Activated T-cell treated with anti-CD3 and anti-CD28 coated beads, Interleukin-2, amount 50 U/mL, for 72 hours (primary cell): ENCODE measurements at regions not wholly inside any gene's neighbourhood (a gene's known extent, or its start where the extent isn't known, plus 50 kb on each side); places are given as distances from the start of the nearest gene placed in this dataset.

Experiments
- ATAC-seq, 2 donors: fragments of 150-1000 bp; cut with Tn5 transposase; replicated peaks in 1 of 2; 2 replicates each; pipeline ENCODE4 v1.10.0; 2021; ENCODE audit warnings: moderate library complexity in 2 of 2, mild to moderate bottlenecking in 1 of 2
- DNase-seq, 2 donors: peaks; one replicate each; pipeline ENCODE4 v3.0.0; 2021 to 2022; ENCODE audit warnings: mixed read lengths in 1 of 2
- H3K27ac Mint-ChIP-seq: one replicate; pipeline ENCODE4 v1.8.0; 2022; ENCODE audit warnings: mild to moderate bottlenecking, moderate library complexity, mixed read lengths
- H3K27me3 Mint-ChIP-seq: one replicate; pipeline ENCODE4 v1.8.0; 2022; ENCODE audit warnings: low read depth, mixed read lengths
- H3K36me3 Mint-ChIP-seq, 2 donors: one replicate each; pipeline ENCODE4 v1.8.0; 2022; ENCODE audit warnings: mixed read lengths in 2 of 2, mild to moderate bottlenecking in 1 of 2; ENCODE audit not compliant: insufficient read depth in 2 of 2
- H3K4me1 Mint-ChIP-seq: one replicate; pipeline ENCODE4 v1.8.0; 2022; ENCODE audit warnings: low read depth, mixed read lengths
- H3K4me3 Mint-ChIP-seq, 2 donors: one replicate each; pipeline ENCODE4 v1.8.0; 2022; ENCODE audit warnings: mild to moderate bottlenecking in 2 of 2, mixed read lengths in 2 of 2, moderate library complexity in 2 of 2
- H3K9me3 Mint-ChIP-seq, 2 donors: one replicate each; pipeline ENCODE4 v1.8.0; 2022; ENCODE audit warnings: mixed read lengths in 2 of 2

DNA sequence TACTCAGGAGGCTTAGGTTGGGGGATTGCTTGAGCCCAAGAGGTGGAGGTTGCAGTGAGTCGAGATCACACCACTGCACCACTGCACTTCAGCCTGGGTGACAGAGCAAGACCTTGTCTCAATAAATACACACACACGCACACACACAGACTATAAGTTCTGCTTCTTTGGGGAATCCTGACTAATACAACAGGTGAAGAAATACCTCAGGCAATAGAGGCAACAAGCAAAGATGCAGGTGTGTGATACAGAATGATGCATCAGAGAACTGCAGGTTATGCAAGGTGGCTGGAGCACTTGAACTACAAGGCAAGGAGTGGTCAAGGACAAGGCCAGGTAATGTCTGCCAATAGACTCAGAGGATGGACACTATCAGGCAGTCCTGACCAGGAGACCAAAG is 117.6 kb upstream of the ZNF678 start:
- no peak for DNase-seq
- no peak overlapping the region for H3K4me3 Mint-ChIP-seq
- H3K36me3 Mint-ChIP-seq, result no peaks in the 10 kb centered on the region
- H3K4me1 Mint-ChIP-seq, result no peaks in the 10 kb centered on the region
- no peak for ATAC-seq
- H3K9me3 Mint-ChIP-seq, result no peaks in the 10 kb centered on the region
- peaks cover 22% of the 10 kb centered on the region for H3K27me3 Mint-ChIP-seq
- no peak overlapping the region for H3K27ac Mint-ChIP-seq

DNA sequence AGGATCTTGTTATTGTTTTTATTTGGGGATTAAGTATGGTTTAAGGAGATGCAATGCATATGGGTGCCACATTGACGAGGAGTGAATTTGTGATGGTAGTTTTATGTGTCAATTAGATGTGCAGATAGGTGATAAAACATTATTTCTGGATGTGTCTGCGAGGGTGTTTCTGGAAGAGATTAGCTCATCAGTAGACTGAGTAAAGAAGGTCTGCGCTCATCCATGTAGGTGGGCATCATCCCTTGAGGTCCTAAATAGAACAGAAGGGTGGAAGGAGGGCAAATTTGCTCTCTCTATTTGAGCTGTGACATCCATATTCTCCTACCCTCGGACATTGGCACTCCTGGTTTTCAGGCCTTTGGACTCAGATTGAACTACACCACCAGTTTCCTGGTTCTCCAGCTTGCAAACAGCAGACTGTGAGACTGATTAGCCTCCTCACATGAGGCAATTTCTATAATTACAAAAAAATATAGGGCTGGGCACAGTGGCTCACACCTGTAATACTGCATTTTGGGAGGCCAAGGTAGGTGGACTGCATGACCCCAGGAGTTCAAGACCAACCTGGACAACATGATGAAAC is 118.2 kb upstream of the ZNF678 start:
- H3K27me3 Mint-ChIP-seq, result peaks cover 22% of the 10 kb centered on the region
- no peak overlapping the region for H3K4me3 Mint-ChIP-seq
- no peaks in the 10 kb centered on the region for H3K36me3 Mint-ChIP-seq
- H3K4me1 Mint-ChIP-seq, result no peaks in the 10 kb centered on the region
- no peak overlapping the region for H3K27ac Mint-ChIP-seq
- H3K9me3 Mint-ChIP-seq, result no peaks in the 10 kb centered on the region
- ATAC-seq, result no peak
- DNase-seq, result no peak

DNA sequence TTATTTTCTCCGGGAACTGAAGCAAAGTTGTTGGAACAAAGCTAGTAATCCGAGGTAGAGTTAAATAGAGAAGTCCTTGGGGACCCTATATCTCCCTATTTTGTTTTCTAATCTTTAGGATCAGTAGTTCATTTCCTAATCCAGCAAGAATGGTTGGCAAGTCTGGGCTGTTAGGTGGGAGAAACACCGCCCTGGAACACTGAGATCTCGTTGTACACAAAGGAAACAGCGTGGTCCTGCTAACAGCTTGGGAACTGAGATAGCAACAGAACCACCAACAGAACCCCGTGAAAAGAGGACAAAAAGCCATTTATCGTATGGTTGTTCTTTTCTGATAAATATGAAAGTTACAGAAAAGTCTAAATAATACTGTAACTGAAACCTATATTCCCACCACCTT is 121.9 kb upstream of the CDC42BPA start:
- no peak overlapping the region for H3K4me3 Mint-ChIP-seq

DNA sequence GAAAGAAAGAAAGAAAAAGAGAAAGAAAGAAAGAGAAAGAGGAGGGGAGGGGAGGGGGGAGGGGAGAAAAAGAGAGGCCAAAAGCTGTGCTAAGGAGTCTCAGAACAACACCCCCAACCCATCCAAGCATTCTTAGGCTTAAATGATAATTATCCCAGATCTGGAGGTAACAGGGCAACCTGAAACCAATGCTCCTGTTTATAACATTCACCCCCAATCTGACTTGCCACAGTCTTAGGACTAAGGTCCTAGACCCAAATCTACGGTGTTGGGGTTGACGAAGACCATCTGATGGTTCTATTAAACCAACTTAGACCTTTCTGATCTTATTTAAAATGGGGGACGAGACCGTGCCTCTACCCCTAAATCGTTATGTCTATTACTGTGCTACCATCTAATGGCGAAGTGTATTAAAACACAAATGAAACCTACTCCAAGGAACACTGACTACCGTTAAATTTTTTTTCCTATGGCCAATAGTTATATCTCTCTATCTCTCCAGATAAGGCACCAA is 119.3 kb upstream of the CDC42BPA start:
- ATAC-seq (peak; percentile 44 to 51), DNase-seq (no peak)
- peak overlapping the region in 1 of 2 donors; percentile 56 for H3K4me3 Mint-ChIP-seq
- no peaks in the 10 kb centered on the region for H3K4me1 Mint-ChIP-seq
- H3K9me3 Mint-ChIP-seq, result no peaks in the 10 kb centered on the region
- H3K27ac Mint-ChIP-seq, result no peak overlapping the region
- peaks cover 32% of the 10 kb centered on the region for H3K27me3 Mint-ChIP-seq
- no peaks in the 10 kb centered on the region for H3K36me3 Mint-ChIP-seq

More for the DNA sequence above, 121.9 kb upstream of the CDC42BPA start:
- peaks cover 32% of the 10 kb centered on the region for H3K27me3 Mint-ChIP-seq
- no peaks in the 10 kb centered on the region for H3K9me3 Mint-ChIP-seq
- H3K36me3 Mint-ChIP-seq, result no peaks in the 10 kb centered on the region
- no peak overlapping the region for H3K27ac Mint-ChIP-seq
- DNase-seq (no peak), ATAC-seq (no peak)
- no peaks in the 10 kb centered on the region for H3K4me1 Mint-ChIP-seq

DNA sequence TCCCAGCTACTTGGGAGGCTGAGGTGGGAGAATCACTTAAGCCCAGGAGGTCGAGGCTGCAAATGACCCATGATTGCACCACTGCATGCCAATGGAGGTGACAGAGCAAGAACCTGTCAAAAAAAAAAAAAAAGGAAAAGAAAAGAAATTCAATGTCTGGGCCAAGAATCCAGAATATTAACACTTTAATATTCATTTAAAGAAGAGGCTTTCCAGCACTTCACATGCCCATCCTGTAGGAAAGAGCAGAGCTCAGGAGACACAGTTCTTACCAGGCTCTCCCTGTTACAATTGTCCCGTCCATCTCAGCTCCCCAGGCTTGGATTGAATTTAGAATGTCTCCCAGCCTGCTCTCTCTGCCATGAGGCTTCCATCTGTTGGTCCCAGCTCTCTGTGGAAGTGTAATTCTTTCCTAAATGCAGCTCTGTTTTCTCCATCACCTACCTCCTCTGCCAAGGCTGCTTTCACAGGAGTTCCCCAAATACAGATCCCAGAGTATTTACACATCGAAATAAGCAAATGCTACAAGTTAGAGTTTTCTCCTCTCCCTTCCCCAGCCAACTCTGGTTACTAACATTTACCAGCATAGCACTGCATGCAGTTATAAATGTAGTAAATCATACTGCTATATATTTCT is 116.6 kb upstream of the CDC42BPA start:
- ATAC-seq, result no peak

DNA sequence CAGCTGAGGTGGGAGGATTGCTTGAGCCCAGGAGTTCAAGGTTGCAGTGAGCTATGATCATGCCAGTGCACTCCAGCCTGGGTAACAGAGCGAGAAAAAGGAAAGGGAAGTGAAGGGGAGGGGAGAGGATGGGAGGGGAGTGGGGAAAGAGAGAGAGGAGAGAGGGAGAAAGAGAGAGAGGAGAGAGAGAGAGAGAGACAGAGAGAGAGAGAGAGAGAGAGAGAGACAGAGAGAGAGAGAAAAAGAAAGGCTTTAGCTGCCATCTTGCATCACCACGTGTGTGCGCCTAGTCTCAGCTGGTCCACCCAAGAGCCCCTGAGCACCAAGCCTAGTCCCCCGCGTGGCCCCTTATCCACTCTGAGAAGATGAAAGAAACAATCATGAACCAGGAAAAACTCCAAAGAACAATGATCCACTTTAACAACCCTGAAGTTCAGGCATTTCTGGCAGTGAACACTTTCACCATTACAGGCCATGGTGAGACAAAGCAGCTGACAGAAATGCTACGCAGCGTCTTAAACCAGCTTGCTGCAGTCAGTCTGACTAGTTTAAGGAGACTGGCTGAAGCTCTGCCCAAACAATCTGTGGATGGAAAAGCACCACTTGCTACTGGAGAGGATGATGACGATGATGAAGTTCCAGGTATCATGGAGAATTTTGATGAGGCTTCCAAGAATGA is 115.5 kb upstream of the CDC42BPA start:
- no peak overlapping the region for H3K27ac Mint-ChIP-seq
- no peaks in the 10 kb centered on the region for H3K9me3 Mint-ChIP-seq
- no peak overlapping the region for H3K4me3 Mint-ChIP-seq
- DNase-seq (no peak), ATAC-seq (no peak)
- no peaks in the 10 kb centered on the region for H3K4me1 Mint-ChIP-seq
- H3K27me3 Mint-ChIP-seq, result peaks cover 18% of the 10 kb centered on the region
- H3K36me3 Mint-ChIP-seq, result no peaks in the 10 kb centered on the region

More for the DNA sequence above, 116.6 kb upstream of the CDC42BPA start:
- Mint-ChIP-seq H3K27me3 (peaks cover 25% of the 10 kb centered on the region), H3K27ac (no peak overlapping the region), H3K36me3 (no peaks in the 10 kb centered on the region), H3K4me1 (no peaks in the 10 kb centered on the region), H3K9me3 (no peaks in the 10 kb centered on the region), H3K4me3 (no peak overlapping the region)
- DNase-seq, result no peak

DNA sequence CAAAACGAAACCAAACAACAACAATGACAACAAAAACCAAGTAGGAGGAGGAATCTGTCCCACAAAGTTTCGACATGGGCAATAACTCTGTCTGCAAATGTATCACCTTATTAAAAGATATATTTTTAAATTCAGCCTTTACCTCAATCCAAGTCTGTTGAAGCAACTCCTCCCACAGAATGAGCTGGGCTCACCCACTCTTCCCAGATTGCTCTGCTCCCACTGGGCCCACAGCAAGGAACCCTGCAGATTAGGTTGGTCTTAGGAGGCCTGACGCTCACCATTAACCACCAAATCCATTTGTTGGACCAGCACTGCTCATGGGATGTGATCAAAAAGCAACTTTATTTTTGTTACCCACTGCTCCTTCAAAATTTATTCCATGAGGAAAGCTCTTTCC is 114.7 kb upstream of the CDC42BPA start:
- no peak overlapping the region for H3K4me3 Mint-ChIP-seq
- no peak overlapping the region for H3K27ac Mint-ChIP-seq
- no peaks in the 10 kb centered on the region for H3K4me1 Mint-ChIP-seq
- no peaks in the 10 kb centered on the region for H3K36me3 Mint-ChIP-seq
- ATAC-seq (no peak), DNase-seq (no peak)
- peaks cover 10% of the 10 kb centered on the region for H3K27me3 Mint-ChIP-seq
- H3K9me3 Mint-ChIP-seq, result no peaks in the 10 kb centered on the region

DNA sequence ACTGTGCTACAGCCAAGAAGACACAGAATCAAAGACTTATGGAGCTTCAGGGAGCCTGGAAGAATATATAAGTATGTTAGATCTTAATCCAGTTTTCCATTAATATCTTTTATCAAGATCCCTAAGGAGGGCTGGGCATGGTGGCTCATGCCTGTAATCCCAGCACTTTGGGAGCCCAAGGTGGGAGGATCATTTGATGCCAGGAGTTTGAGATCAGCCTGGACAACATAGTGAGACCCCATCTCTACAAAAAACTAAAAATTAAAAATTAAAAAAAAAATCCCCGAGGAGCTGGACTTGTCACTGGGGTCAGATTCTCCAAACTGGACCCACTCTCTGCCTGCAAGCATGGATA is 113.9 kb upstream of the CDC42BPA start:
- DNase-seq (no peak), ATAC-seq (no peak)
- H3K27me3 Mint-ChIP-seq, result peaks cover 7% of the 10 kb centered on the region
- no peaks in the 10 kb centered on the region for H3K4me1 Mint-ChIP-seq
- no peaks in the 10 kb centered on the region for H3K9me3 Mint-ChIP-seq
- H3K36me3 Mint-ChIP-seq, result no peaks in the 10 kb centered on the region
- no peak overlapping the region for H3K4me3 Mint-ChIP-seq
- H3K27ac Mint-ChIP-seq, result no peak overlapping the region

DNA sequence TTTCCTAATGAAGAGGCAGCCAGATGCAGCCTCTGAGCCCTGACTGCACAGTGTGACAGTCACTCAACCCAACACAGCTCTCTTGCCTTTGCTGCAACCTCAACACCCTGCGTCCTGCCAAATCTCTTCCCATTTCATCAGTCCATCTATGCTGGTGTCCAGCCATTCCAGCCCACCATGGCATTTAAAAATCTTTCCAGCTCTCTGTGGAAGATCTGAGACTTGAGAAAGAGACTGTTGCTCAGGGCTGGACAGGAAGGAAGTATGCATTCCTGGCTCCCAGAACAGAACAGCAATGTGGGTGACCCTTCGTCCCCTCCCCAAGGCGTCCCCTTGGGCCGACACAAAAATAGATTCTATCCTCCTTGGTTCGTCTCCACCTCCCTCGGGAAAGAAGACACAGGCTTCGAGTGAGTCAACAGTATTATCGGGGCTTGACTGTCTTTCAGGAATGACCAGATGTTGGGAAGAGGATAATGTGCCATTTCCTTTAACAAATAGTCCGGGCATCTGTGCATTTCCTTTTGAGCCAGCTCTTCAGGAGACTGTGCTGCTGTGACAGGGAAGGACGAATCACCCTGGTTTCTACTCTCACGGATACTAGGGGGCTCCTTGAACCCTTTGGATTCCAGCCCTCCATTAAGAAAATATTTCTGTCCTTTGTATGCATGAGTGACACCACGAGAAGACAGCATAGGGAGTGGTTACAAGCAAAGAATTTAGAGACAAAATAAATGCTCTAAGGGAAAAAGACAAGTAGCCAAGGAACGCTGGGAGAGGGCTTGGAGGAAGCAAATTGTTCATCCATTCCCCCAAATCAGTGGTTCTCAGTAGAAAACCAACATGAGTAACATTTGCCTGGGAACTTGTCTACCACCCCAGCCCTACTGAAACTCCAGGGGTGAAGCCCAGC is 111.4 kb upstream of the CDC42BPA start:
- Mint-ChIP-seq H3K4me1 (no peaks in the 10 kb centered on the region), H3K4me3 (no peak overlapping the region), H3K27me3 (peaks cover 10% of the 10 kb centered on the region), H3K27ac (no peak overlapping the region), H3K9me3 (no peaks in the 10 kb centered on the region), H3K36me3 (no peaks in the 10 kb centered on the region)
- ATAC-seq, result no peak
- no peak for DNase-seq

DNA sequence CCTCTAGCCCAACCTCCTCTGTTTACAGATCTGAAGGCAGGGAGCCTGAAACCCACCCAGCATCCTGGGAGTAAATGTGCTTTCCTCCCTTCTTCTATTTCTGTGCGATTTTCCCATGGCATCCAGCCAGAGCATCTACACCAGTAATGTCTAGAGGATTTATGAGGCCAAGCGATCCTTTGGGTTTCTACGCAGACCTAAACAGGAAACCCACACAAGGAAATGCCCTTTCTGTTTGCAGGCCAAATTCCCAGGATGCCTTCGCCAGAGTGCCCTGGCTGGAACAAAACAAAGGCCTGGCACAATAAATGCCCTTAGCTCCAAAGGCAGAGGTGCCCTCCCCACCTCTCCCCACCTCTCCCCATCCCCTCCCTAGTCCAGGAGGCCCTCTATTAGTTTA is 110.5 kb upstream of the CDC42BPA start:
- Mint-ChIP-seq H3K4me3 (no peak overlapping the region), H3K36me3 (no peaks in the 10 kb centered on the region), H3K27ac (no peak overlapping the region), H3K4me1 (no peaks in the 10 kb centered on the region), H3K9me3 (no peaks in the 10 kb centered on the region), H3K27me3 (peaks cover 18% of the 10 kb centered on the region)
- DNase-seq, result no peak
- no peak for ATAC-seq

DNA sequence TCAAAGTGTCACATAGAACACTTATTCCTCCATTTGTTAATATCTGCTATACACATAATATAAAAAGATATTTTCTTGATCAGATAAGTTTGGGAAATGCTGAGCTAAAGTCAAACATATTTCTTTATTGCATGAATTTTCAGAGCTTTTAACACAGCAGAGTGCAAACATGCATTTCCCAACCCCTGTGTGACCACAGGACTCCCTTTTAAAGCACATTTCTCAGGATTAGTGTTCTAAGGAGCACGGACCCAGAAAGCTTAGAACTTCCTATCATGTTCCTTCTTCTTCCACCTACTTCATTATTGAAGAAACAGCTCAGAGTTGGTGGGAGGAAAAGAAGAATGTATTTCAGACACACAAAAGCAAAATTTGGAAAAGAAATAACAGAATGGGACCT is 109.1 kb upstream of the CDC42BPA start:
- no peaks in the 10 kb centered on the region for H3K4me1 Mint-ChIP-seq
- H3K9me3 Mint-ChIP-seq, result no peaks in the 10 kb centered on the region
- H3K36me3 Mint-ChIP-seq, result no peaks in the 10 kb centered on the region
- no peak overlapping the region for H3K27ac Mint-ChIP-seq
- no peak for ATAC-seq
- no peak overlapping the region for H3K4me3 Mint-ChIP-seq
- peaks cover 24% of the 10 kb centered on the region for H3K27me3 Mint-ChIP-seq
- no peak for DNase-seq

DNA sequence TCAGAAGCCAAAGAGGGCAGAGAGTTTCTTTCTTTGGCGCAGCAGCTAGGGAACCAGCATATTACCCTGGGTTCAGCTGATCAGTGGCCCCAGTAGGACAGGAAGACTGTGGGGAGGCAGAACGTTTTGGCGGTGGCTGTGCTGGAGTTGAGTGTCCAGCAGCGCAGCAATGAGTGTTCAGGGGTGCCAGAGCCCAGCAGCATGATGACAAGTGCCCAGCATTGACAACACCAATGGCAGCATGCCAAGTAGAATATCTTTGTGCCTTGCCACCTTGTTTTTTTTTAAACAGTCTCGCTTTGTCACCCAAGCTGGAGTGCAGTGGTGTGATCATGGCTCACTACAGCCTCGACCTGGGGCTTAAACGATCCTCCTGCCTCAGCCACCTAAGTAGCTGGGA is 106.7 kb upstream of the CDC42BPA start:
- Mint-ChIP-seq H3K4me1 (no peaks in the 10 kb centered on the region), H3K9me3 (no peaks in the 10 kb centered on the region), H3K4me3 (no peak overlapping the region), H3K27ac (no peak overlapping the region), H3K36me3 (no peaks in the 10 kb centered on the region), H3K27me3 (peaks cover 31% of the 10 kb centered on the region)
- ATAC-seq (no peak), DNase-seq (no peak)

DNA sequence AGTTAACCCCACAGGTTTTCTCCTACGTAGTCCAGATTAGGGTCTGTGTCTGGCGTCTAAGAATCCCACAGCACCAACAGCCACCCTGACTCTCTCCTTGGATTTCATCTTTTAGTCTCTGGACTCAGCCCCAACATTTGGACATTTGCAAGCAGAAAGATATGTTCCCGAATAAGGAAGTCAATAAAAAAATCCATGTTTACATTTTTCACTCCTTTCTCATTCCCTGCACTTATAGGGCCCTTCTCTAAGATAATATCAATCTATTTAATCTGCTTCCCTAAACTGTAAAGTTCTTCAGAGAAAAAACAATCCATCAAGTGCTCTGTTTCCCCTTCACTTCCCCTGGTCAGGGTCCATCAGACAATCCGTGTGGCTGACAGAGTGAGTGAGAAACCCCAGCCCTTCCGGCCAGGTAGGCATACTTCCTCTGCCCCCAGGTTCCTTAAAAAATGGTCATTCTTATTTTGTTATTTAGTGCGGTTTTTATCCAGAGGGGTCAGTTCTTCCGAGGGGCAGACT is 105.9 kb upstream of the CDC42BPA start:
- Mint-ChIP-seq H3K36me3 (no peaks in the 10 kb centered on the region), H3K4me3 (no peak overlapping the region), H3K27me3 (peaks cover 32% of the 10 kb centered on the region), H3K4me1 (no peaks in the 10 kb centered on the region), H3K9me3 (no peaks in the 10 kb centered on the region), H3K27ac (peak overlapping the region; percentile 11)
- no peak for DNase-seq
- no peak for ATAC-seq
